Neural progenitor cell (in vitro differentiated cells): ENCODE measurements at regions not wholly inside any gene's neighbourhood (a gene's known extent, or its start where the extent isn't known, plus 50 kb on each side); places are given as distances from the start of the nearest gene placed in this dataset.

Source experiments
- DNase-seq: peaks from one replicate; pipeline ENCODE4 v3.0.0-alpha.2; 2016; ENCODE audit warnings: low spot score
- H2AFZ ChIP-seq: fragments of 200-600 bp; sonication (generic); replicated peaks from 2 replicates; pipeline ENCODE4 v1.6.1; 2016; ENCODE audit warnings: antibody characterized with exemption
- H3F3A ChIP-seq: fragments of 200-600 bp; sonication (generic); 2 replicates; pipeline ENCODE4 v1.6.1; 2016; ENCODE audit warnings: antibody characterized with exemption, low read depth
- H3K27ac ChIP-seq: fragments of 200-600 bp; sonication (generic); 2 replicates; pipeline ENCODE4 v1.5.1; 2016; ENCODE audit warnings: mild to moderate bottlenecking
- H3K27me3 ChIP-seq: fragments of 200-600 bp; sonication (generic); 2 replicates; pipeline ENCODE4 v1.6.1; 2016; ENCODE audit warnings: mild to moderate bottlenecking, moderate library complexity
- H3K36me3 ChIP-seq: fragments of 200-600 bp; sonication (generic); 2 replicates; pipeline ENCODE4 v1.5.1; 2016
- H3K4me1 ChIP-seq: fragments of 200-600 bp; sonication (generic); 2 replicates; pipeline ENCODE4 v1.6.1; 2016; ENCODE audit warnings: mixed run types
- H3K4me2 ChIP-seq: fragments of 200-600 bp; sonication (generic); 2 replicates; pipeline ENCODE4 v1.6.1; 2016
- H3K4me3 ChIP-seq: fragments of 200-600 bp; sonication (generic); 2 replicates; pipeline ENCODE4 v1.5.1; 2016
- H3K79me2 ChIP-seq: fragments of 200-600 bp; sonication (generic); 2 replicates; pipeline ENCODE4 v1.6.1; 2016; ENCODE audit warnings: low read depth
- H3K9ac ChIP-seq: fragments of 200-600 bp; sonication (generic); 2 replicates; pipeline ENCODE4 v1.6.1; 2016
- H3K9me3 ChIP-seq: fragments of 200-600 bp; sonication (generic); 2 replicates; pipeline ENCODE4 v1.5.1; 2016; ENCODE audit warnings: low read depth
- H4K20me1 ChIP-seq: fragments of 200-600 bp; sonication (generic); 2 replicates; pipeline ENCODE4 v1.6.1; 2016; ENCODE audit warnings: low read depth
- H3K27ac Mint-ChIP-seq: 3 replicates; pipeline ENCODE4 v1.8.0; 2021; ENCODE audit warnings: mixed read lengths
- H3K27me3 Mint-ChIP-seq: 2 replicates; pipeline ENCODE4 v1.8.0; 2022; ENCODE audit warnings: low read depth, mild to moderate bottlenecking, inconsistent platforms, moderate library complexity, mixed read lengths; ENCODE audit not compliant: insufficient read depth
- H3K36me3 Mint-ChIP-seq: 3 replicates; pipeline ENCODE4 v1.8.0; 2021; ENCODE audit warnings: mixed read lengths
- H3K4me1 Mint-ChIP-seq: 3 replicates; pipeline ENCODE4 v1.8.0; 2021; ENCODE audit warnings: mixed read lengths
- H3K4me3 Mint-ChIP-seq: 3 replicates; pipeline ENCODE4 v1.8.0; 2021; ENCODE audit warnings: mild to moderate bottlenecking, moderate library complexity, mixed read lengths
- H3K9me3 Mint-ChIP-seq: 3 replicates; pipeline ENCODE4 v1.8.0; 2020; ENCODE audit warnings: mixed read lengths
- EZH2 ChIP-seq: fragments of 200-600 bp; sonication (generic); IDR thresholded peaks from 2 replicates; pipeline ENCODE4 v1.6.1; 2017; ENCODE audit warnings: antibody characterized with exemption, mild to moderate bottlenecking, moderate library complexity
- EZH2phosphoT487 ChIP-seq: fragments of 200-600 bp; sonication (generic); IDR thresholded peaks from 2 replicates; pipeline ENCODE4 v1.6.1; 2017; ENCODE audit warnings: antibody characterized with exemption
- TF ChIP-seq, protein P1 (sequence below): fragments of 200-600 bp; sonication (generic); IDR thresholded peaks from 2 replicates; pipeline ENCODE4 v1.5.1; 2017; ENCODE audit warnings: antibody characterized with exemption, mild to moderate bottlenecking

DNA sequence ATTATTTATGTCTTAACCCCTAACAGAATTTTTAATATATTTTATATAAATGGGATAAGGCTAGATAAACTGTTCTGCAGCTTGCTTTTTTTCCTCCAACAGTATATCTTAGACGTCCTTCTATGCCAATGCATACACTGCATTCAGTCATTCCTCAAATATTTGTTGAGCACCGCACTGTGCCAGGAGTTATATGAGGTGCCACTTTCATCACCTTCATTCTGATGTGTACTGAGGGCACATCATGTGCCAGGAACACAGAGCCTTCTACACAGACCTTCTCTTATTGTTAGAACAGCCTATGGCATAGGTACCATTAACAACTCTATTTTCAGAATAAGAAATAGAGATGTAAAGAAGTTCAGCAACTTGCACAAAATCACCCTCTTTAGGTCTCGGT lies 570.1 kb downstream of the CDK5RAP2 start:
- Histone ChIP-seq H3K4me1 (no peaks in the 10 kb centered on the region), H3K4me2 (no peak overlapping the region), H3K79me2 (no peaks in the 10 kb centered on the region), H3K27me3 (no peaks in the 10 kb centered on the region), H3K4me3 (no peak overlapping the region), H3F3A (no peaks in the 10 kb centered on the region), H3K9ac (no peak overlapping the region), H3K27ac (no peak overlapping the region), H2AFZ (no peak overlapping the region), H4K20me1 (no peaks in the 10 kb centered on the region), H3K36me3 (no peaks in the 10 kb centered on the region), H3K9me3 (no peaks in the 10 kb centered on the region)
- H3K36me3 Mint-ChIP-seq = no peaks in the 10 kb centered on the region
- TF ChIP-seq, protein P1, sequence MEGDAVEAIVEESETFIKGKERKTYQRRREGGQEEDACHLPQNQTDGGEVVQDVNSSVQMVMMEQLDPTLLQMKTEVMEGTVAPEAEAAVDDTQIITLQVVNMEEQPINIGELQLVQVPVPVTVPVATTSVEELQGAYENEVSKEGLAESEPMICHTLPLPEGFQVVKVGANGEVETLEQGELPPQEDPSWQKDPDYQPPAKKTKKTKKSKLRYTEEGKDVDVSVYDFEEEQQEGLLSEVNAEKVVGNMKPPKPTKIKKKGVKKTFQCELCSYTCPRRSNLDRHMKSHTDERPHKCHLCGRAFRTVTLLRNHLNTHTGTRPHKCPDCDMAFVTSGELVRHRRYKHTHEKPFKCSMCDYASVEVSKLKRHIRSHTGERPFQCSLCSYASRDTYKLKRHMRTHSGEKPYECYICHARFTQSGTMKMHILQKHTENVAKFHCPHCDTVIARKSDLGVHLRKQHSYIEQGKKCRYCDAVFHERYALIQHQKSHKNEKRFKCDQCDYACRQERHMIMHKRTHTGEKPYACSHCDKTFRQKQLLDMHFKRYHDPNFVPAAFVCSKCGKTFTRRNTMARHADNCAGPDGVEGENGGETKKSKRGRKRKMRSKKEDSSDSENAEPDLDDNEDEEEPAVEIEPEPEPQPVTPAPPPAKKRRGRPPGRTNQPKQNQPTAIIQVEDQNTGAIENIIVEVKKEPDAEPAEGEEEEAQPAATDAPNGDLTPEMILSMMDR = no peak
- TF ChIP-seq EZH2phosphoT487 (no peak), EZH2 (no peak)
- H3K4me3 Mint-ChIP-seq = no peak overlapping the region
- H3K27me3 Mint-ChIP-seq = peaks cover 5% of the 10 kb centered on the region
- no peak for DNase-seq
- H3K27ac Mint-ChIP-seq = no peak overlapping the region
- no peaks in the 10 kb centered on the region for H3K9me3 Mint-ChIP-seq
- no peaks in the 10 kb centered on the region for H3K4me1 Mint-ChIP-seq

- H3K9me3 ChIP-seq = no peaks in the 10 kb centered on the region
- no peaks in the 10 kb centered on the region for H3K27me3 ChIP-seq
- H3K4me3 ChIP-seq = no peak overlapping the region
- H4K20me1 ChIP-seq = no peaks in the 10 kb centered on the region
- no peak overlapping the region for H3K4me2 ChIP-seq
- no peaks in the 10 kb centered on the region for H3K36me3 ChIP-seq
- Mint-ChIP-seq H3K27ac (no peak overlapping the region), H3K27me3 (peaks cover 2% of the 10 kb centered on the region), H3K4me3 (no peak overlapping the region), H3K4me1 (peaks cover 11% of the 10 kb centered on the region), H3K9me3 (no peaks in the 10 kb centered on the region), H3K36me3 (no peaks in the 10 kb centered on the region)
- no peaks in the 10 kb centered on the region for H3F3A ChIP-seq
- no peak for DNase-seq
- TF ChIP-seq, protein P1 = no peak
- TF ChIP-seq EZH2 (no peak), EZH2phosphoT487 (no peak)
- no peak overlapping the region for H2AFZ ChIP-seq
- no peaks in the 10 kb centered on the region for H3K4me1 ChIP-seq
- H3K27ac ChIP-seq = no peak overlapping the region
- no peaks in the 10 kb centered on the region for H3K79me2 ChIP-seq
- H3K9ac ChIP-seq = no peak overlapping the region
These were observed 578.4 kb downstream of the CDK5RAP2 start for GRCh38 chr9:120001536-120001935.

GRCh38 chr9:119998614-119999013 lies 581.4 kb downstream of the CDK5RAP2 start:
- no peaks in the 10 kb centered on the region for H4K20me1 ChIP-seq
- Mint-ChIP-seq H3K36me3 (no peaks in the 10 kb centered on the region), H3K27ac (no peak overlapping the region), H3K9me3 (no peaks in the 10 kb centered on the region), H3K4me1 (peaks cover 11% of the 10 kb centered on the region), H3K27me3 (no peaks in the 10 kb centered on the region), H3K4me3 (no peak overlapping the region)
- H3K9ac ChIP-seq = no peak overlapping the region
- no peak for TF ChIP-seq EZH2phosphoT487
- TF ChIP-seq EZH2 = no peak
- TF ChIP-seq, protein P1 = no peak
- H3K27me3 ChIP-seq = no peaks in the 10 kb centered on the region
- no peaks in the 10 kb centered on the region for H3K4me1 ChIP-seq
- no peaks in the 10 kb centered on the region for H3K79me2 ChIP-seq
- H3K4me2 ChIP-seq = no peak overlapping the region
- no peak overlapping the region for H3K4me3 ChIP-seq
- no peaks in the 10 kb centered on the region for H3K36me3 ChIP-seq
- H2AFZ ChIP-seq = no peak overlapping the region
- H3K27ac ChIP-seq = no peak overlapping the region
- no peak for DNase-seq
- H3F3A ChIP-seq = no peaks in the 10 kb centered on the region
- no peaks in the 10 kb centered on the region for H3K9me3 ChIP-seq

DNA sequence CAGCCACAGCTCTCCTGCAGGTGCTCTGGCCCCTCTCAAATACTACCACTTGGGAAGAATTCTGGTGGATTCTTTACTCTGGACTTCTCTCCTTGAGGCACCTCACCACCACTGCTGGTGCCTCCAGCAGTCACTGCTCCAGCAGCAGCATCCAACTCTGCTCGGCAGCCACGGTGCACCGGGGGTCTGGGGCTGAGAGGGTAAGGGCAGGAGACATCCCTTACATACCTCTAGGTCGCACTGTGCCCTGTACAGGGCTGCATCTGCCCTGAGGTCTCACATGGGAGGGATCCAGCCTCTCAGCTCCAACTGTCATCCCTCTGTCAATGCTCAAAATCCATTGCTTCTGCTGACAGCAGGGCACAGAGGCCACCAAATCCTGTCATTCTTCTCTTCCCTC lies 588.2 kb downstream of the CDK5RAP2 start:
- no peaks in the 10 kb centered on the region for H3K36me3 Mint-ChIP-seq
- no peaks in the 10 kb centered on the region for H3K4me1 ChIP-seq
- no peak overlapping the region for H3K4me2 ChIP-seq
- no peaks in the 10 kb centered on the region for H3K4me1 Mint-ChIP-seq
- H3F3A ChIP-seq = no peaks in the 10 kb centered on the region
- no peaks in the 10 kb centered on the region for H4K20me1 ChIP-seq
- H2AFZ ChIP-seq = no peak overlapping the region
- H3K27me3 Mint-ChIP-seq = peaks cover 2% of the 10 kb centered on the region
- no peaks in the 10 kb centered on the region for H3K36me3 ChIP-seq
- TF ChIP-seq EZH2phosphoT487 = no peak
- TF ChIP-seq EZH2 = no peak
- TF ChIP-seq, protein P1 = no peak
- no peaks in the 10 kb centered on the region for H3K9me3 ChIP-seq
- H3K9me3 Mint-ChIP-seq = no peaks in the 10 kb centered on the region
- DNase-seq = no peak
- no peak overlapping the region for H3K27ac Mint-ChIP-seq
- no peaks in the 10 kb centered on the region for H3K27me3 ChIP-seq
- no peaks in the 10 kb centered on the region for H3K79me2 ChIP-seq
- no peak overlapping the region for H3K27ac ChIP-seq
- no peak overlapping the region for H3K4me3 Mint-ChIP-seq
- H3K9ac ChIP-seq = no peak overlapping the region
- no peak overlapping the region for H3K4me3 ChIP-seq
